ENCODE measurements at regions not wholly inside any gene's neighbourhood (a gene's known extent, or its start where the extent isn't known, plus 50 kb on each side); places are given as distances from the start of the nearest gene placed in this dataset.
A peak's percentile ranks its signal among the peaks of the same experiment; 100 is the strongest.
"Not testable (repeated sequence)": the region's sequence is repeated elsewhere in the genome, so short reads cannot be mapped to it uniquely, and the experiment has no call there.

DNA sequence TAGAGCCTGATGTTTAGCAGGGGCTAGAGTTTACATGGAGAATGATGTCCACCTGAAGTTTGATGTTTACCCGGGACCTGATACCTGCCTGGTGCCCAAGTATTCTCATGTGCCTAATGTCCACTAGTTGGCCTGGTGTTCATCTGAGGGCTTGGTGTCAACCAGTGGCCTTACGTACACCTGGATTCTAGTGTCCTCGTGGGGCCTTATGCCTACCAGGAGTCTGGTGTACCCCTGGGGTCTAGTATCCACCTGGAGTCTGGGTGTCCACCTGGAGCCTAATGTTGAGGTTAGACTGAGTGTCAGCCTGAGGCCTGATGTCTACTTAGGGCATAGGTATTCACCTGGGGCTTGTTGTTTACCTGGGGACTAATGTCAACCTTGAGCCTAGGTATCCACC is 195.7 kb downstream of the POTEM start:
- H3K36me3 ChIP-seq (ENCODE audit: insufficient read depth, low read depth, low read length); H3K27me3 ChIP-seq (ENCODE audit: insufficient read depth, low read length); H3K4me3 ChIP-seq (ENCODE audit: low read length); H3K9ac ChIP-seq (ENCODE audit: low read depth, low read length); H3K4me1 ChIP-seq (ENCODE audit: insufficient read depth, low read length); H3K27ac ChIP-seq (ENCODE audit: low read length): not testable (repeated sequence)
- H3K9me3 ChIP-seq (ENCODE audit: insufficient read depth, low read depth, low read length), result peaks cover 32% of the 10 kb centered on the region

DNA sequence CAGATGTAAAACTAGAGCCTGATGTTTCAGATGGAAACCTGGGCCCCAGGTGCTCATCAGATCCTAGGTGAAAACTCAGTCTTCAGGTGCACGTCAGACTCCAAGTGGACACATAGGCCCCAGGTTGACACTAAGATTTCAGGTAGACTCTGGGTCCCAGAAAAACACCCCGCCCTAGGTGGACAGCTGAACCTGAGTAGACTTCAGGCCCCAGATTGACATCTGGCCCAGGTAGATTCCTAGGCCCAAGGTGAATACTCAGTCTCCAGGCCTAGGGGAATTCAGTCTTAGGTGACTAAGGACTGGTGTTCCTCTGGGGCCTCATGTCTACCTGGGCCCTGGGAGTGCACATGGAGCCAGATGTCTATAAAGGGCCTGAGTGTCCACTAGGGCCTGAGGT is 196.7 kb downstream of the POTEM start:
- H3K9ac ChIP-seq (ENCODE audit: low read depth, low read length); H3K27ac ChIP-seq (ENCODE audit: low read length); H3K27me3 ChIP-seq (ENCODE audit: insufficient read depth, low read length); H3K4me3 ChIP-seq (ENCODE audit: low read length); H3K4me1 ChIP-seq (ENCODE audit: insufficient read depth, low read length); H3K36me3 ChIP-seq (ENCODE audit: insufficient read depth, low read depth, low read length): not testable (repeated sequence)
- peaks cover 40% of the 10 kb centered on the region for H3K9me3 ChIP-seq (ENCODE audit: insufficient read depth, low read depth, low read length)

DNA sequence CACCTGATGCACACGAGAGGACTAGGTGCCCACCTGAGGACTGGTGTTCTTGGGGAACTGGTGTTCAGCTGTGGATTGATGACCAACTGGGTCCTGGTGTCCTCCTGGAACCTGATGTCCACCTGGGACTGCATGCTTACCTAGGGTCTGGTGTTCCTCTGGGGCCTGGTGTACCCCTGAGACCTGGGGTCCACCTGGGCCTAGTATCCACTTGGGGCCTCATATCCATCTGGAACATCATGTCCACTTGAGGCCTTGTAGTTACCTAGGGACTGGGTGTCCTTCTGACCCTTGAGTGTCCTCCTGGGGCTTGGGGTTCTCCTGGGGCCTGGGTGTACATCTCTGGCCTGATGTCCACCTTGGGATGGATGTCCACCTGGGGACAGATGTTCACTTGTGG is 197.2 kb downstream of the POTEM start:
- not testable (repeated sequence) for H3K27ac ChIP-seq (ENCODE audit: low read length); H3K36me3 ChIP-seq (ENCODE audit: insufficient read depth, low read depth, low read length); H3K27me3 ChIP-seq (ENCODE audit: insufficient read depth, low read length); H3K4me1 ChIP-seq (ENCODE audit: insufficient read depth, low read length); H3K4me3 ChIP-seq (ENCODE audit: low read length); H3K9ac ChIP-seq (ENCODE audit: low read depth, low read length)
- peaks cover 45% of the 10 kb centered on the region for H3K9me3 ChIP-seq (ENCODE audit: insufficient read depth, low read depth, low read length)

DNA sequence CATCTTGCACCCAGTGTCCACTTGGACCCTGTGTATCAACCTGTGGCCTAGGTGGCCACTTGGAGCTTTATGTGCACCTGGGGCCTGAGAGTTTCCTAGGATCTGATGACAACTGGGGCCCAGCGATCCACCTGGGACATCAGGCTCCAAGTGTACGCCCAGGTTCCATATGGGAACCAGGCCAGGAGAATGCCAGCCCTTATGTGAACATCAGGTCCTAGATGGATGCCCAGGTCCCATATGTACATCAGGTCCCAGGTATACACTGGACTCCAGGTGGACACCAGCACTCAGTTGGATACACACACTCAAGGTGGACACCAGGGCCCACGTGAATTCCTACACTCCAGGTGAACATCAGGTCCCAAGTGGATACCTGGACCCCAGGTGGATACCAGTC is 198.8 kb downstream of the POTEM start:
- peaks cover 56% of the 10 kb centered on the region for H3K9me3 ChIP-seq (ENCODE audit: insufficient read depth, low read depth, low read length)
- H3K36me3 ChIP-seq (ENCODE audit: insufficient read depth, low read depth, low read length); H3K27ac ChIP-seq (ENCODE audit: low read length); H3K4me1 ChIP-seq (ENCODE audit: insufficient read depth, low read length); H3K27me3 ChIP-seq (ENCODE audit: insufficient read depth, low read length); H3K9ac ChIP-seq (ENCODE audit: low read depth, low read length); H3K4me3 ChIP-seq (ENCODE audit: low read length): not testable (repeated sequence)

DNA sequence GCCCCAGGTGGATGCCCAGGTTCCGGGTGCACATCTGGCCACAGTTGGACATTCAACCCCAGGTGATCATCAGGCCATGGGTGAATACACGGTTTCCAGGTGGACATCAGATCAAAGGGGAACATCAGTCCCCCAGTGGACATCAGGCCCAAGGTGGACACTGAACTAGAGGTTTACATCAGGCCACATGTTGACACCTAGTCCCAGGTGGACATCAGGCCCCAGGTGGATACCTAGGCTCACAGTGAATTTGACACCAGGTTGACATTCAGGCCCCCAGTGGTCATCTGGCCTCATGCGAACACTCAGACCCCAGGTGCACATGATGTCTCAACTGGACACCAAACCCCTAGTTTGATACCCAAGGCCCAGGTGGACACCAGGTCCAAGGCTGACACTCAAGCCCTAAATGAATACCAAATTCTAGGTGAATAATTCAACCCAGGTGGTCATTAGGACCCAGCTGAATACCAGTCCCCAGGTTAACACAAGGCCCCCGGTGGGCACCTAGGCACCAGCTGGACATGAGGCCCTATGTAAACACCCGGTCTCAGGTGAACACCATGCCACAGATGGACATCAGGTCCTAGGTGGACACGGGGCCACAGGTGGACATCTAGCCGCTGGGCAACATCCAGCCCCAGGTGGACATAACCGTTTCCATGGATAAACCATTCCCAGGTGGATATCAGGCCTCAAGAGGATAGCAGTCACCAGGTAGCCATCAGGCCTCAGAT is 200.4 kb downstream of the POTEM start:
- not testable (repeated sequence) for H3K4me1 ChIP-seq (ENCODE audit: insufficient read depth, low read length); H3K27ac ChIP-seq (ENCODE audit: low read length); H3K9ac ChIP-seq (ENCODE audit: low read depth, low read length); H3K36me3 ChIP-seq (ENCODE audit: insufficient read depth, low read depth, low read length); H3K27me3 ChIP-seq (ENCODE audit: insufficient read depth, low read length)
- Histone ChIP-seq H3K4me3 (ENCODE audit: low read length) (peak overlapping the region; percentile 22; the same call in 1 of the 2 replicates), H3K9me3 (ENCODE audit: insufficient read depth, low read depth, low read length) (peaks cover 48% of the 10 kb centered on the region)

DNA sequence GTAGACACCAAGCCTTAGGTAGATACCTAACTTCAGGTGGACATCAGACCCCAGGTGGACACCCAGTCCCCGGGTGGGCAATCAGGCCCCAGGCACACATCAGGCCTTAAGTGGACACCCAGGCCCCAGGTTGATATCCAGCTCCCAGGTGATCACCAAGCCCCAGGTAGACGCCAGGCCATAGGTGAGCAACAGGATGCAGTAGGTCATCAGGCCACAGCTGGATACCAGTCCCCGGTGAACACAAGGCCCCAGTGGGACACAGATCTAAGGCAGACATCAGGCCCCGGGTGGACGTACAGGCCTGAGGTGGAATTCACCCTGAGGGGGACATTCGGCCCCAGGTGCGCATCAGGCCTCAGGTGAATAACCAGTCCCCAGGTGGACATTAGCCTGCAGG is 201.0 kb downstream of the POTEM start:
- peaks cover 53% of the 10 kb centered on the region for H3K9me3 ChIP-seq (ENCODE audit: insufficient read depth, low read depth, low read length)
- not testable (repeated sequence) for H3K36me3 ChIP-seq (ENCODE audit: insufficient read depth, low read depth, low read length); H3K27me3 ChIP-seq (ENCODE audit: insufficient read depth, low read length); H3K4me3 ChIP-seq (ENCODE audit: low read length); H3K9ac ChIP-seq (ENCODE audit: low read depth, low read length); H3K4me1 ChIP-seq (ENCODE audit: insufficient read depth, low read length); H3K27ac ChIP-seq (ENCODE audit: low read length)

DNA sequence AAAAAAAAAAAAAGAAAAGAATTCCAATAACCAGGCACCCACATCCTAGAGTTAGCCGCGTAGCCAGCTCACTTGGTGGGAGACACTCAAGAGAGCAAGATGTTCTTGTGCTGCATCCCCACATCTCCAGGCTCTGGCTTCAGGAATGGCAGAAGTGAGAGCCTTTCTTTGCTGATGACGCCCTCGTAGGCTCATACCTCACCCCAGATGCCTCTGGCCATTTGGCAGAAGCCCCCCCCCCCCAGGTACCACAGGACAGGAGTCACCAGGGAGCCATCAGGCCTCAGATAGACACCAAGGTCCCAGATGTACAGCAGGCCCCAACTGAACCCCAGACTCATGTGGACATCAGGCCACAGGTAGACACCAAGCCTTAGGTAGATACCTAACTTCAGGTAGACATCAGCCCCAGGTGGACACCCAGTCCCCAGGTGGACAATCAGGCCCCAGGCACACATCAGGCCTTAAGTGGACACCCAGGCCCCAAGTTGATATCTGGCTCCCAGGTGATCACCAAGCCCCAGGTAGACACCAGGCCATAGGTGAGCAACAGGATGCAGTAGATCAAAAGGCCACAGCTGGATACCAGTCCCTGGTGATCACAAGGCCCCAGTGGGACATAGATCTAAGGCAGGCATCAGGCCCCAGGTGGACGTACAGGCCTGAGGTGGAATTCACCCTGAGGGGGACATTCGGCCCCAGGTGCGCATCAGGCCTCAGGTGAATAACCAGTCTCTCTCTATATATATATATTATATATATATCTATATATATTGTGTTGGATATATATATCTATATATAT is 202.5 kb downstream of the POTEM start:
- H3K9me3 ChIP-seq (ENCODE audit: insufficient read depth, low read depth, low read length), result peaks cover 54% of the 10 kb centered on the region
- H3K4me3 ChIP-seq (ENCODE audit: low read length); H3K27me3 ChIP-seq (ENCODE audit: insufficient read depth, low read length); H3K27ac ChIP-seq (ENCODE audit: low read length); H3K4me1 ChIP-seq (ENCODE audit: insufficient read depth, low read length); H3K36me3 ChIP-seq (ENCODE audit: insufficient read depth, low read depth, low read length); H3K9ac ChIP-seq (ENCODE audit: low read depth, low read length): not testable (repeated sequence)

DNA sequence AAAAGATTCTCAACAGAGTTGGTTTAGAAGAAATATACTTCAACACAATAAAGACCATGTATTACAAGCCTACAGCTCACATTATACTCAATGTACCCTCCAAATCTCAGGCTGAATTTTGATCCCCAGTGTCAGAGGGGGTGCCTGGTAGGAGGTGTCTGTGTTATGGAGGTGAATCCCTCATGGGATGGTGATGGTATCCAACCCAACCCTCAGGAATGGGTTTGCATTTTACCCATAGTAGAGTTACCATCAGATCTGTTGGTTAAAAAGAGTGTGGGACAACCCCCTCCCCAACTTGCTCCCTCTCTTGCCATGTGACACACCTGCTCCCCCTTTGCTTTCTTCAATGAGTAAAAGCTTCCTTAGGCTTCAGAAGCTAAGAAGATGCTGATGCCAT is 205.5 kb downstream of the POTEM start:
- H3K4me1 ChIP-seq (ENCODE audit: insufficient read depth, low read length), result not testable (repeated sequence)

DNA sequence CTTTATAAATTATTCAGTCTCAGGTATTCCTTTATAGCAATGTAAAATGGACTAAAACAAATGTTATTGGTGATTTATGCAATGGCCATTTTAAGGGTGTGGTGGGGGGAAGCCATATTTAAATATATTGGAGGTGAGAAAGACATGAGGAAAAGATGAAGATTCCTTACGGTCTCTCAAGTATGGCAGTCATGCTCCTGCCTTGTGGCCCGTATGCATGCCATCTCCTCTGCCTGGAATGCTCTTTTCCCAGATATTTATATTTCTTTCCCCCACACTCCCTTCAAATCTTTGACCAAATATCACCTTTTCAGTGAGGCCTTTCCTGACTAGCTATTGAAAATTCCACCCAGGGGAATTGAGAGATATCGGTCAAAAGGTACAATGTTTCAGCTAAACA is 206.0 kb downstream of the POTEM start:
- H3K9ac ChIP-seq (ENCODE audit: low read depth, low read length); H3K27me3 ChIP-seq (ENCODE audit: insufficient read depth, low read length); H3K4me3 ChIP-seq (ENCODE audit: low read length); H3K27ac ChIP-seq (ENCODE audit: low read length); H3K36me3 ChIP-seq (ENCODE audit: insufficient read depth, low read depth, low read length); H3K4me1 ChIP-seq (ENCODE audit: insufficient read depth, low read length): not testable (repeated sequence)
- peaks cover 42% of the 10 kb centered on the region for H3K9me3 ChIP-seq (ENCODE audit: insufficient read depth, low read depth, low read length)

More for the DNA sequence above, 205.5 kb downstream of the POTEM start:
- H3K36me3 ChIP-seq (ENCODE audit: insufficient read depth, low read depth, low read length); H3K27ac ChIP-seq (ENCODE audit: low read length); H3K9ac ChIP-seq (ENCODE audit: low read depth, low read length); H3K27me3 ChIP-seq (ENCODE audit: insufficient read depth, low read length); H3K4me3 ChIP-seq (ENCODE audit: low read length): not testable (repeated sequence)
- H3K9me3 ChIP-seq (ENCODE audit: insufficient read depth, low read depth, low read length), result peaks cover 47% of the 10 kb centered on the region

DNA sequence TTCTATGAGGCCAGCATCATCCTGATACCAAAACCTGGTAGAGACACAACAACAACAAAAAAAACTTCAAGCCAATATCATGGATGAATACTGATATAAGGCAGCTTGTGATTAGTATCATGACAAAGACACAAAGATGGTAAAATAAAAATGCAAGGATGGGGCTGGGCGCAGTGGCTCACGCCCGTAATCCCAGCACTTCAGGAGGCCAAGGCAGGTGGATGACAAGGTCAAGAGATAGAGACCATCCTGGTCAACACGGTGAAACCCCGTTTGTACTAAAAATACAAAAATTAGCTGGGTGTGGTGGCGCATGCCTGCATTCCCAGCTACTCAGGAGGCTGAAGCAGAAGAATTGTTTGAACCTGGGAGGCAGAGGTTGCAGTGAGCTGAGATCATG is 210.2 kb downstream of the POTEM start:
- peaks cover 38% of the 10 kb centered on the region for H3K9me3 ChIP-seq (ENCODE audit: insufficient read depth, low read depth, low read length)
- H3K9ac ChIP-seq (ENCODE audit: low read depth, low read length); H3K4me1 ChIP-seq (ENCODE audit: insufficient read depth, low read length); H3K27me3 ChIP-seq (ENCODE audit: insufficient read depth, low read length); H3K36me3 ChIP-seq (ENCODE audit: insufficient read depth, low read depth, low read length); H3K4me3 ChIP-seq (ENCODE audit: low read length); H3K27ac ChIP-seq (ENCODE audit: low read length): not testable (repeated sequence)

DNA sequence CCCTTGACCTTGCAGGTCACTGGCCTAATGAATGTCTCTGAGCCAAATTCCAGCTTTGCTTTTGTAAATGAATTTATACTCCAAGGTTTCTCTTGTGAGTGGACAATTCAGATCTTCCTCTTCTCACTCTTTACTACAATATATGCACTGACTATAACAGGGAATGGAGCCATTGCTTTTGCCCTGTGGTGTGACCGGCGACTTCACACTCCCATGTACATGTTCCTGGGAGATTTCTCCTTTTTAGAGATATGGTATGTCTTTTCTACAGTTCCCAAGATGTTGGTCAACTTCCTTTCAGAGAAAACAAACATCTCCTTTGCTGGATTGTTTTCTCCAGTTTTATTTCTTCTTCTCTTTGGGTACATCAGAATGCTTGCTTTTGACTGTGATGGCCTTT is 213.1 kb downstream of the POTEM start:
- H3K27ac ChIP-seq (ENCODE audit: low read length); H3K9ac ChIP-seq (ENCODE audit: low read depth, low read length); H3K4me1 ChIP-seq (ENCODE audit: insufficient read depth, low read length); H3K27me3 ChIP-seq (ENCODE audit: insufficient read depth, low read length); H3K4me3 ChIP-seq (ENCODE audit: low read length); H3K36me3 ChIP-seq (ENCODE audit: insufficient read depth, low read depth, low read length): not testable (repeated sequence)
- H3K9me3 ChIP-seq (ENCODE audit: insufficient read depth, low read depth, low read length), result peaks cover 28% of the 10 kb centered on the region

DNA sequence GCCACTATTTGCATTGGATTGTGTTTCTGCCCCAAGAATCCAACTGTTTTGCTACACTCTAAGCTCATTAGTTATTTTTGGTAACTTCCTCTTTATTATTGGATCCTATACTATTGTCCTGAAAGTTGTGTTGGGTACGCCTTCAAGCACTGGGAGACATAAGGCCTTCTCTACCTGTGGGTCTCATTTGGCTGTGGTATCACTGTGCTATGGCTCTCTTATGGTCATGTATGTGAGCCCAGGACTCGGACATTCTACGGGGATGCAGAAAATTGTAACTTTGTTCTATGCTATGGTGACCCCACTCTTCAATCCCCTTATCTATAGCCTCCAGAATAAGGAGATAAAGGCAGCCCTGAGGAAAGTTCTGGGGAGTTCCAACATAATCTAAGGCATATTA is 213.6 kb downstream of the POTEM start:
- H3K4me3 ChIP-seq (ENCODE audit: low read length); H3K4me1 ChIP-seq (ENCODE audit: insufficient read depth, low read length); H3K27me3 ChIP-seq (ENCODE audit: insufficient read depth, low read length); H3K9ac ChIP-seq (ENCODE audit: low read depth, low read length); H3K27ac ChIP-seq (ENCODE audit: low read length); H3K36me3 ChIP-seq (ENCODE audit: insufficient read depth, low read depth, low read length): not testable (repeated sequence)
- H3K9me3 ChIP-seq (ENCODE audit: insufficient read depth, low read depth, low read length), result peaks cover 28% of the 10 kb centered on the region

Measured in iPS-20b (cell line).